ENCODE measurements at regions not wholly inside any gene's neighbourhood (a gene's known extent, or its start where the extent isn't known, plus 50 kb on each side); places are given as distances from the start of the nearest gene placed in this dataset.

DNA sequence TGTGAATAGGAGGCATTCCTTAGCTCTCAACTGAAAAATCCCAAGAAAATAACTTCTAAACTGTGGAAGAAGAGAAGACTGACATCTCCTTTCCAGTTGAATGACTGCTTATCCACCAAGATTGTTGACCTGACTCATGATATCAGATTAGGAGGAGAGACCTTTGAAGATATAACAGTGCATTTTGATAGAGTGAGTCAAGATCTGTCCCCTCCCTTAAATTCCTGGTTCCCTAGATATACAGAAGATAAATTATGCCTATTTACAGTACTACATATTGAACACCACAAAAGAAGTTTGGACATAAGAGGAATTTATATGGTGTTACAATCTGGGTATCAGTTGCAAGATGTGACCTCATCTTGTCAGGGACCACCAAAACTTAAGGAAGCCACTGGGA, 285.3 kb upstream of the ZSWIM2 start:
- no peak overlapping the region for H3K27ac ChIP-seq
- TF ChIP-seq, protein P1, sequence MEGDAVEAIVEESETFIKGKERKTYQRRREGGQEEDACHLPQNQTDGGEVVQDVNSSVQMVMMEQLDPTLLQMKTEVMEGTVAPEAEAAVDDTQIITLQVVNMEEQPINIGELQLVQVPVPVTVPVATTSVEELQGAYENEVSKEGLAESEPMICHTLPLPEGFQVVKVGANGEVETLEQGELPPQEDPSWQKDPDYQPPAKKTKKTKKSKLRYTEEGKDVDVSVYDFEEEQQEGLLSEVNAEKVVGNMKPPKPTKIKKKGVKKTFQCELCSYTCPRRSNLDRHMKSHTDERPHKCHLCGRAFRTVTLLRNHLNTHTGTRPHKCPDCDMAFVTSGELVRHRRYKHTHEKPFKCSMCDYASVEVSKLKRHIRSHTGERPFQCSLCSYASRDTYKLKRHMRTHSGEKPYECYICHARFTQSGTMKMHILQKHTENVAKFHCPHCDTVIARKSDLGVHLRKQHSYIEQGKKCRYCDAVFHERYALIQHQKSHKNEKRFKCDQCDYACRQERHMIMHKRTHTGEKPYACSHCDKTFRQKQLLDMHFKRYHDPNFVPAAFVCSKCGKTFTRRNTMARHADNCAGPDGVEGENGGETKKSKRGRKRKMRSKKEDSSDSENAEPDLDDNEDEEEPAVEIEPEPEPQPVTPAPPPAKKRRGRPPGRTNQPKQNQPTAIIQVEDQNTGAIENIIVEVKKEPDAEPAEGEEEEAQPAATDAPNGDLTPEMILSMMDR (IDR thresholded peaks at IDR 0.05) = no peak
- TF ChIP-seq POLR2A (IDR thresholded peaks at IDR 0.05) (no peak), POLR2AphosphoS5 (IDR thresholded peaks at IDR 0.05) (no peak)
- DNase-seq (ENCODE audit: low spot score in 2 of 2) = no peak
- H3K4me3 ChIP-seq = no peak overlapping the region
- intact Hi-C loops (cut with DNase I; ENCODE audit: low total_unique reads) = no loop called here
- H3K27me3 ChIP-seq = no peaks in the 10 kb centered on the region
- H3K36me3 ChIP-seq = no peaks in the 10 kb centered on the region
- H3K4me1 ChIP-seq = no peaks in the 10 kb centered on the region
- no peaks in the 10 kb centered on the region for H3K9me3 ChIP-seq

- intact Hi-C loops (cut with DNase I; ENCODE audit: low total_unique reads) = no loop called here
- Histone ChIP-seq H3K9me3 (no peaks in the 10 kb centered on the region), H3K4me1 (no peaks in the 10 kb centered on the region), H3K27ac (no peak overlapping the region), H3K4me3 (no peak overlapping the region), H3K27me3 (no peaks in the 10 kb centered on the region), H3K36me3 (no peaks in the 10 kb centered on the region)
- no peak for DNase-seq (ENCODE audit: low spot score in 2 of 2)
- no peak for TF ChIP-seq POLR2A (IDR thresholded peaks at IDR 0.05)
- TF ChIP-seq, protein P1 (IDR thresholded peaks at IDR 0.05) = no peak
- no peak for TF ChIP-seq POLR2AphosphoS5 (IDR thresholded peaks at IDR 0.05)
Observed at GRCh38 chr2:187129868-187130267, 280.9 kb upstream of the ZSWIM2 start.

DNA sequence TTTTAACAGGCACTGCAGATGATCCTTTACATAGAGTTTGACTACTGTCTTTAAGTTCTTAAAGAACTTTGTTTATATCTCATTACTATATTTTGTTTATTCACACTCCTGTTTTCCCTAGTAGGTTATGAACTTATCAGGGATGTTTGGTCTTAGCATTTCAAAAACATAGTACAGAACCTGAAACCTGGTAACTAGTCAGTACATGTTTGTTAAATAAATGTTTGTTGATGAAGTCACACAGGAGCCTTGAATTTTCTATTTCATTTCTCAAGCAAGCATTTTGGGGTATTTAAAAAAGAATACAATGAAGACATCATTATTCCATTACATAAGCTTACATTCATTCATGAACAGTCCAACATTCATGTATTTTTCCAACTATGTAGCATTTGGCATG, 280.3 kb upstream of the ZSWIM2 start:
- Histone ChIP-seq H3K27ac (no peak overlapping the region), H3K27me3 (no peaks in the 10 kb centered on the region), H3K36me3 (no peaks in the 10 kb centered on the region), H3K9me3 (no peaks in the 10 kb centered on the region), H3K4me3 (no peak overlapping the region), H3K4me1 (no peaks in the 10 kb centered on the region)
- intact Hi-C loops (cut with DNase I; ENCODE audit: low total_unique reads) = no loop called here
- DNase-seq (ENCODE audit: low spot score in 2 of 2) = no peak
- TF ChIP-seq POLR2A (IDR thresholded peaks at IDR 0.05) = no peak
- TF ChIP-seq, protein P1 (IDR thresholded peaks at IDR 0.05) = no peak
- TF ChIP-seq POLR2AphosphoS5 (IDR thresholded peaks at IDR 0.05) = no peak

DNA sequence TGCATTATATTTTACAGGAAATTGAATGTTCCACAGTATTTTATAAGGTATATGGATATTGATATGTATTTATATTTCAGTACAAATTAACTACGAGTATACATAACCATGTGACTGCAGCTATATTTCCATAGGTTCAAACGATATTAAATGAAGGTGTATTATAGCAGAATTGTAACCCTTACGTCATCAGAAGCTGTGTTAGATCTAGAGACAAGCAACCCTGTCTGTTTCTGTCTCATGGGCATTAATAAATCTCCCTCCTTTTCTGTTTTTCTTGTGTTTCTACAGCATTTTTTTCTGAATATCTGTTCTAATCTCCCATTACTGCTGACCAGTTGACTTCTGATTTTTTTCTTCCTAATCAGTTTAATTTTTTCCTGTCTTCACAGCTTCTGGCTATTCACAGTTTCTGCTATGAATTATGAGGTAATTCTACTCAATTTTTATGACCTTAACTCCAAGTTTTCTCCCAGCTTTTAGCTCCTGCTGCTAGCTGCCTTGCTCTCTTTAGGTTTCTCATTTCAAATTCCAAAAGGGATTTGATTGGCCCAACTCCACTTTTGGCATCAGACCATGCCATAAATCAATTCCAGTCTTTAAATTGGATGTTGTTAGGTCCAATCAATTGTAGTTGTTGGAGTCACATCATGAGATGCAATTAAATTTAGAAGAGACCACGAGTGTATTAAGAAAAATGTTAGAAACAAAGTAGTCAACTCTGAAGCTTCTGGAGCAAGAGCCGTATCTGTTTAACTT, 277.5 kb upstream of the ZSWIM2 start:
- Histone ChIP-seq H3K27me3 (no peaks in the 10 kb centered on the region), H3K36me3 (no peaks in the 10 kb centered on the region), H3K4me1 (no peaks in the 10 kb centered on the region), H3K27ac (no peak overlapping the region), H3K4me3 (no peak overlapping the region), H3K9me3 (no peaks in the 10 kb centered on the region)
- TF ChIP-seq POLR2A (IDR thresholded peaks at IDR 0.05) (no peak), POLR2AphosphoS5 (IDR thresholded peaks at IDR 0.05) (no peak)
- TF ChIP-seq, protein P1 (IDR thresholded peaks at IDR 0.05) = no peak
- no peak for DNase-seq (ENCODE audit: low spot score in 2 of 2)
- intact Hi-C loops (cut with DNase I; ENCODE audit: low total_unique reads) = no loop called here

DNA sequence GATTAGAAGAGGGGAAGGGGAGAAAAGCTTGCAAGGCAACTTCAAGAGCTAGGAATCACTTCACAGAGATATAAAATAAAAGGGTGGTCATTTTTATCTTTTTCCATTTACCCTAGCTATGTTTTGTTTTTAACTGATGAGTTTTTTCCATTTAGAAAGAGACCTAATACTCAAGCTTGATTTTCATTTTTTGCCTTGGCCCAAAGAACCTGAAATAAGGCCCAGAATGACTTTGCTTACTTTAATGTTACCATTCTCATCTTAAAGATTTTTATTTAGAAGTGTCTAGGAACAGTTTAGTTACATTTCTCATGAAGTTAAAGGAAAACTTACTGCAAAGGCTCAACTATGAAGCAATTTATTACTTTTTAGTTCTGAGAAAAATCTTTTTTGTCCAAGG, 276.3 kb upstream of the ZSWIM2 start:
- TF ChIP-seq, protein P1 (IDR thresholded peaks at IDR 0.05) = no peak
- TF ChIP-seq POLR2A (IDR thresholded peaks at IDR 0.05) = no peak
- no peak for TF ChIP-seq POLR2AphosphoS5 (IDR thresholded peaks at IDR 0.05)
- no peak for DNase-seq (ENCODE audit: low spot score in 2 of 2)
- Histone ChIP-seq H3K27me3 (no peaks in the 10 kb centered on the region), H3K36me3 (no peaks in the 10 kb centered on the region), H3K27ac (no peak overlapping the region), H3K4me3 (no peak overlapping the region), H3K9me3 (no peaks in the 10 kb centered on the region), H3K4me1 (no peaks in the 10 kb centered on the region)
- intact Hi-C loops (cut with DNase I; ENCODE audit: low total_unique reads) = no loop called here
